ENCODE measurements at regions not wholly inside any gene's neighbourhood (a gene's known extent, or its start where the extent isn't known, plus 50 kb on each side); places are given as distances from the start of the nearest gene placed in this dataset.
"Not testable (repeated sequence)": the region's sequence is repeated elsewhere in the genome, so short reads cannot be mapped to it uniquely, and the experiment has no call there.

DNA sequence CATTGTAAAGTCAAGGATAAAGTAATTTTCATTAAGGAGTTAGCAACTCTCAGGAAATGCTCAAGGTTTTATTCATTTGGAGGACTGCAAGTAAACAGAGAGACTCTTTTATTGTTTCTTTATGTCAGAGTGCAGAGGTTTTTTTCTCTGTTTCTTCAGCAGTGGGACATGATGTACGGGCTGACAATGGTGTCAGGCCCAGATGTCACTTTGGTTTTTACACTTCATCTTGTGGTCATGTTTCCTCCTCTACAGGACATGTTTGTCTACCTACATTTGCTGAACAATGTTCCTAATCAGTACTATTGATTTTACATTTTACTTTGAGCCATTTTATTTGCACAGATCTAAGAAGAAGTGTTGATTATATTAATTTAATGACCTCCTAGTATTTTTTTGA is 72.8 kb upstream of the PARP8 start:
- H3K4me1 Mint-ChIP-seq: peaks cover 76% of the 10 kb centered on the region
- H3K36me3 Mint-ChIP-seq (ENCODE audit: insufficient read depth): peaks cover 5% of the 10 kb centered on the region

DNA sequence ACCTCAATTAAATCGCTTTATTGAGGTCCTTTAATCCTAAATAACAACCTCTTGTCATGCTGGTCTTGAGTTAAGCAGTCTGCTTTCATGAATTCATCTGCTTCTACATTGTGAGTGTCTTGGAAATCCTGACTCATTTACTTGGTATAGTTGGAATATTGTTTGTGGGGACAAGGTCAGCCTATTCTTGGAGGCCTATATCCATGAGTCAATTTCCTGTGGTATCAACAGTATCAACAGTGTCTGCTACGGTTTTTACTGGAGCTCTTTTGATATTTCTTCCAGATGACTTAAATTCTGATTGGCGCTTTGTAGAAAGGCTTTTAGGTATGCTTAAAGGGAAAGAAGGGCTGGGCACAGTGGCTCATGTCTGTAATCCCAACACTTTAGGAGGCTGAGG is 71.2 kb upstream of the PARP8 start:
- H3K36me3 Mint-ChIP-seq (ENCODE audit: insufficient read depth): peaks cover 5% of the 10 kb centered on the region
- no peaks in the 10 kb centered on the region for H3K27me3 Mint-ChIP-seq
- H3K9me3 Mint-ChIP-seq: peaks cover 18% of the 10 kb centered on the region
- ATAC-seq (replicated peaks; ENCODE audit: extremely low read depth, poor library complexity, severe bottlenecking) (no peak), DNase-seq (ENCODE audit: low spot score in 2 of 2) (no peak)
- H3K4me1 Mint-ChIP-seq: peaks cover 74% of the 10 kb centered on the region
- peak overlapping the region; percentile 27 for H3K4me3 Mint-ChIP-seq
- peak overlapping the region; percentile 82 for H3K27ac Mint-ChIP-seq (ENCODE audit: low read depth)

More for the DNA sequence above, 72.8 kb upstream of the PARP8 start:
- peak overlapping the region; percentile 61 for H3K4me3 Mint-ChIP-seq
- H3K9me3 Mint-ChIP-seq: peaks cover 13% of the 10 kb centered on the region
- DNase-seq (ENCODE audit: low spot score in 2 of 2) (peak in 1 of 2 donors; percentile 35), ATAC-seq (replicated peaks; ENCODE audit: extremely low read depth, poor library complexity, severe bottlenecking) (peak; percentile 92)
- peak overlapping the region; percentile 80 for H3K27ac Mint-ChIP-seq (ENCODE audit: low read depth)
- H3K27me3 Mint-ChIP-seq: no peaks in the 10 kb centered on the region

DNA sequence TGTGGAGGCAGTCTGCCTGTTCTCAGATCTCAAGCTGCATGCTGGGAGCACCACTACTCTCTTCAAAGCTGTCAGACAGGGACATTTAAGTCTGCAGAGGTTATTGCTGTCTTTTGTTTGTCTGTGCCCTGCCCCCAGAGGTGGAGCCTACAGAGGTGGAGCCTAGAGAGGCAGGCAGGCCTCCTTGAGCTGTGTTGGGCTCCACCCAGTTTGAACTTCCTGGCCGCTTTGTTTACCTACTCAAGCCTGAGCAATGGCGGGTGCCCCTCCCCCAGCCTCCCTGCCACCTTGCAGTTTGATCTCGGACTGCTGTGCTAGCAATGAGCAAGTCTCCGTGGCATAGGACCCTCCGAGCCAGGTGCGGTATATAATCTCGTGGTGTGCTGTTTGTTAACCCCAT is 64.9 kb upstream of the PARP8 start:
- peaks cover 45% of the 10 kb centered on the region for H3K4me1 Mint-ChIP-seq
- H3K27me3 Mint-ChIP-seq; H3K27ac Mint-ChIP-seq (ENCODE audit: low read depth); H3K4me3 Mint-ChIP-seq; H3K36me3 Mint-ChIP-seq (ENCODE audit: insufficient read depth); DNase-seq (ENCODE audit: low spot score in 2 of 2); ATAC-seq (replicated peaks; ENCODE audit: extremely low read depth, poor library complexity, severe bottlenecking): not testable (repeated sequence)
- H3K9me3 Mint-ChIP-seq: peaks cover 18% of the 10 kb centered on the region

DNA sequence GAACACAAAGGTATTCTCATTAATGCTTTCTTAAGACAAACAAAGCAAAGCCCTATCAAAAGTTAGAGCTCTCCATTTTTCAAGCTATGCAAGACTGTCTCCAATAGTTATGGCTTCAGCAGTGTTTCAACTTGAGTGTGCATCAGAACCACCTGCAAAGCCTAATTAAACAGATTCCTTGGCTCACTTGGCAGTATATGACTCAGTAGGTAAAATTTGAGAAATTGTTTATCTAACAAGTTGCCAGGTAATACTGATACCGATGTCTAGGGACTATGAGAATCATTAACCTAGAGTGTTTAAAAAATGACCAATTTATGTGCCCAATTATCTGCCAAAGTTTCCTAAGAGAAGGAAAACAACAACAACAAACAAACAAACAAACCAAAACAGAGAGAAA is 60.3 kb upstream of the PARP8 start:
- H3K4me3 Mint-ChIP-seq: no peak overlapping the region
- no peaks in the 10 kb centered on the region for H3K9me3 Mint-ChIP-seq
- H3K27ac Mint-ChIP-seq (ENCODE audit: low read depth): no peak overlapping the region
- no peak for DNase-seq (ENCODE audit: low spot score in 2 of 2)
- H3K36me3 Mint-ChIP-seq (ENCODE audit: insufficient read depth): no peaks in the 10 kb centered on the region
- ATAC-seq (replicated peaks; ENCODE audit: extremely low read depth, poor library complexity, severe bottlenecking): no peak
- peaks cover 26% of the 10 kb centered on the region for H3K4me1 Mint-ChIP-seq
- H3K27me3 Mint-ChIP-seq: no peaks in the 10 kb centered on the region

DNA sequence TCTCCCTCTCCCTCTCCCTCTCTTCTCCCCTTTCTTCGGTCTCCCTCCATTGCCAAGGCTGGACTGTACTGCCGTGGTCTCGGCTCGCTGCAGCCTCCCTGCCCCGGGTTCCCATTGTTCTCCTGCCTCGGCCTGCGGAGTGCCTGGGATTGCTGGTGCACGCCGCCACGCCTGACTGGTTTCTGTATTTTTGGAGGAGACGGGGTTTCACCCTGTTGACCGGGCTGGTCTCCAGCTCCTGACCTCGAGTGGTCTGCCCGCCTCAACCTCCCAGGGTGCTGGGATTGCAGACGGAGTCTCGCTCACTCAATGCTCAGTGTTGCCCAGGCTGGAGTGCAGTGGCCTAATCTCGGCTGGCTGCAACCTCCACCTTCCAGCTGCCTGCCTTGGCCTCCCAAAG is 59.0 kb upstream of the PARP8 start:
- H3K27me3 Mint-ChIP-seq; H3K4me3 Mint-ChIP-seq; DNase-seq (ENCODE audit: low spot score in 2 of 2); H3K9me3 Mint-ChIP-seq; H3K36me3 Mint-ChIP-seq (ENCODE audit: insufficient read depth); ATAC-seq (replicated peaks; ENCODE audit: extremely low read depth, poor library complexity, severe bottlenecking); H3K27ac Mint-ChIP-seq (ENCODE audit: low read depth): not testable (repeated sequence)
- peaks cover 30% of the 10 kb centered on the region for H3K4me1 Mint-ChIP-seq

DNA sequence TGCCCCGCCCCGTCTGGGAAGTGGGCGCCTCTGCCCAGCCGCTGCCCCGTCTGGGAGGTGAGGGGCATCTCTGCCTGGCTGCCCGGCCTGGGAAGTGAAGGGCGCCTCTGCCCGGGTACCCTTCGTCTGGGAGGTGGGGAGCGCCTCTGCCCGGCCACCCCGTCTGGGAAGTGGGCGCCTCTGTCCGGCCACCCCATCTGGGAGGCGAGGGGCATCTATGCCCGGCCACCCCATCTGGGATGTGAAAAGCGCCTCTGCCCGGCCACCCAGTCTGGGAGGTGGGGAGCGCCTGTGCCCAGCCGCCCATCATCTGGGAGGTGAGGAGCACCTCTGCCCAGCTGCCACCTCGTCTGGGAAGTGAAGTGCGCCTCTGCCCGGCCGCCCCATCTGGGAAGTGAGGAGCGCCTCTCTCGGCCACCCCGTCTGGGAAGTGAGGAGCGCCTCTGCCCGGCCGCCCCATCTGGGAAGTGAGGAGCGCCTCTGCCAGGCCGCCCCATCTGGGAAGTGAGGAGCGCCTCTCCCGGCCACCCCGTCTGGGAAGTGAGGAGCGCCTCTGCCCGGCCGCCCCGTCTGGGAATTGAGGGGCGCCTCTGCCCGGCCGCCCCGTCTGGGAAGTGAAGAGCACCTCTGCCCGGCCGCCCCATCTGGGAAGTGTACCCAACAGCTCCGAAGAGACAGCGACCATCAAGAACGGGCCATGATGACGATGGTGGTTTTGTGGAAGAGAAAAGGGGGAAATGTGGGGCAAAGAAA is 58.3 kb upstream of the PARP8 start:
- not testable (repeated sequence) for H3K9me3 Mint-ChIP-seq; ATAC-seq (replicated peaks; ENCODE audit: extremely low read depth, poor library complexity, severe bottlenecking); H3K27ac Mint-ChIP-seq (ENCODE audit: low read depth); H3K36me3 Mint-ChIP-seq (ENCODE audit: insufficient read depth); H3K27me3 Mint-ChIP-seq; DNase-seq (ENCODE audit: low spot score in 2 of 2); H3K4me3 Mint-ChIP-seq
- H3K4me1 Mint-ChIP-seq: peaks cover 30% of the 10 kb centered on the region

DNA sequence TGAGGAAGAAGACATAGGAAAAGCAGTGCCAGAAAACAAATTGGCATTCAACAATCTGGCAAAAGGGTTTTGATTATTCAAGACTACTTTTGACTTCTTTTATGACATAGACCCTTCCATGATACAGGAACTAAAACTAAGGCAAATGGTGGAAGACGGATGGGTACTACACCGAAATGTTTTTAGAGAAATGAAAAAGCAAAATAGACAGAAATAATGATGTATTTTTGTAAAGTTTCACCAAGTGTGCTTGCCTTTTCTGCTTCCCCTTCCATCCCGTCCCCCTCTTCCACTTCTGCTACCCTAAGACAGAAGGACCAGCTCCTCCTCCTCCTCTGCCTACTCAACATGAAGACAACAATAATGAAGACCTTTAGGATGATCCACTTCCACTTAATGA is 53.4 kb upstream of the PARP8 start:
- not testable (repeated sequence) for ATAC-seq (replicated peaks; ENCODE audit: extremely low read depth, poor library complexity, severe bottlenecking); H3K36me3 Mint-ChIP-seq (ENCODE audit: insufficient read depth); H3K4me3 Mint-ChIP-seq; H3K27ac Mint-ChIP-seq (ENCODE audit: low read depth); DNase-seq (ENCODE audit: low spot score in 2 of 2); H3K9me3 Mint-ChIP-seq; H3K27me3 Mint-ChIP-seq
- H3K4me1 Mint-ChIP-seq: peaks cover 18% of the 10 kb centered on the region

All from central memory CD8-positive, alpha-beta T cell (primary cell).